Spleen (tissue), 11 donors: ENCODE measurements at regions not wholly inside any gene's neighbourhood (a gene's known extent, or its start where the extent isn't known, plus 50 kb on each side); places are given as distances from the start of the nearest gene placed in this dataset.

Experiments
- DNase-seq: peaks from one replicate; pipeline ENCODE4 v3.0.0-alpha.2; 2020
- H3K27ac ChIP-seq, 8 donors: fragments of 200-600 bp; sonication (generic) in 7 of 8; 1 replicate in 4 of 8; 2 replicates in 4 of 8; pipeline versions ENCODE4 v1.5.0 to v1.8.0; 2016 to 2021; ENCODE audit warnings: inconsistent platforms in 4 of 8, mild to moderate bottlenecking in 4 of 8, moderate library complexity in 1 of 8
- H3K27me3 ChIP-seq, 7 donors: fragments of 200-600 bp; sonication (generic) in 6 of 7; replicated peaks in 1 of 7; 1 replicate in 4 of 7; 2 replicates in 3 of 7; pipeline versions ENCODE4 v1.5.0 to v1.8.0; 2016 to 2021; ENCODE audit warnings: inconsistent platforms in 3 of 7, mild to moderate bottlenecking in 1 of 7
- H3K36me3 ChIP-seq, 6 donors: fragments of 200-600 bp; sonication (generic) in 5 of 6; 1 replicate in 4 of 6; 2 replicates in 2 of 6; pipeline versions ENCODE4 v1.5.0 to v1.8.0; 2016 to 2021; ENCODE audit warnings: inconsistent platforms in 2 of 6
- H3K4me1 ChIP-seq, 6 donors: fragments of 200-600 bp; sonication (generic) in 5 of 6; 1 replicate in 3 of 6; 2 replicates in 3 of 6; pipeline versions ENCODE4 v1.5.0 to v1.8.0; 2016 to 2021; ENCODE audit warnings: inconsistent platforms in 3 of 6
- H3K4me3 ChIP-seq, 8 donors: fragments of 200-600 bp; sonication (generic) in 7 of 8; 1 replicate in 4 of 8; 2 replicates in 4 of 8; pipeline versions ENCODE4 v1.5.0 to v1.8.0; 2016 to 2021; ENCODE audit warnings: inconsistent platforms in 4 of 8, mild to moderate bottlenecking in 4 of 8, moderate library complexity in 2 of 8
- H3K9me3 ChIP-seq, 8 donors: fragments of 200-600 bp; sonication (generic) in 7 of 8; 1 replicate in 4 of 8; 2 replicates in 4 of 8; pipeline versions ENCODE4 v1.5.0 to v1.8.0; 2016 to 2021; ENCODE audit warnings: inconsistent platforms in 4 of 8
- CTCF ChIP-seq, 11 experiments: fragments of 200-600 bp in 7 of 11; fragments of 450-650 bp in 4 of 11; sonication (generic) in 4 of 11; IDR thresholded peaks in 8 of 11; conservative IDR thresholded peaks in 3 of 11; 1 replicate in 7 of 11; 2 replicates in 4 of 11; pipeline versions ENCODE4 v1.4.0 to v1.8.0; 2016 to 2021; ENCODE audit warnings: antibody characterized with exemption in 11 of 11, inconsistent platforms in 4 of 11, mild to moderate bottlenecking in 1 of 11
- POLR2A ChIP-seq, 3 donors: fragments of 450-650 bp; IDR thresholded peaks; one replicate each; pipeline ENCODE4 v1.5.1; 2017; ENCODE audit warnings: antibody characterized with exemption in 3 of 3, mild to moderate bottlenecking in 1 of 3
- POLR2AphosphoS5 ChIP-seq, 3 donors: sonication (generic); formaldehyde crosslinking; IDR thresholded peaks; one replicate each; pipeline ENCODE4 v1.5.1; 2017; ENCODE audit warnings: antibody characterized with exemption in 3 of 3
- WGBS, 5 donors: extraction: QIAGEN DNeasy Blood & Tissue Kit in 3 of 5; methylation state at CpG; one replicate each; pipeline versions ENCODE4 v1.1.5 to v1.1.7; 2013 to 2018; 5-methylcytosine and 5-hydroxymethylcytosine counted together
- intact Hi-C: fragments of 100-400 bp; cut with DNase I; formaldehyde crosslinking; loops from one replicate; pipeline ENCODE4 v1.15.0; 2023; ENCODE audit warnings: low total_unique reads
- donor health status: healthy with polysubstance abuse.
- donor health status: DM: no; HTN: no; CAD: no; lungs with moderate emphysema.
- donor health status: DM: no; HTN: no; CAD: no.
- donor health status: Bipolar disorder and iron deficiency.
- donor health status: healthy.
- donor health status: DM: no; HTN: no; CAD: no.
- donor health status: DM: yes; HTN: yes; CAD: no.

GRCh38 chr18:5721924-5722323, 173.4 kb downstream of the TMEM200C start:
- H3K27ac ChIP-seq = no peak overlapping the region
- no peak for TF ChIP-seq POLR2AphosphoS5 (IDR thresholded peaks at IDR 0.05)
- TF ChIP-seq CTCF (IDR thresholded peaks at IDR 0.05 in 8 of 11, conservative IDR thresholded peaks at IDR 0.05 in 3 of 11) = no peak
- TF ChIP-seq POLR2A (IDR thresholded peaks at IDR 0.05) = no peak
- H3K36me3 ChIP-seq = no peaks in the 10 kb centered on the region
- peaks cover 0 to 8% (median 0%) of the 10 kb centered on the region in 7 donors for H3K27me3 ChIP-seq
- no peak overlapping the region for H3K4me3 ChIP-seq
- WGBS, 5 donors = 73 to 85% (median 74%) methylated on average over 10 of the region's 10 CpGs
- intact Hi-C loops = no loop called here
- H3K4me1 ChIP-seq = no peaks in the 10 kb centered on the region
- no peak for DNase-seq
- H3K9me3 ChIP-seq = no peaks in the 10 kb centered on the region

- DNase-seq = no peak
- intact Hi-C loops = no loop called here
- Histone ChIP-seq H3K4me3 (no peak overlapping the region), H3K27ac (no peak overlapping the region), H3K36me3 (no peaks in the 10 kb centered on the region), H3K4me1 (no peaks in the 10 kb centered on the region), H3K27me3 (peaks cover 0 to 8% (median 0%) of the 10 kb centered on the region in 7 donors), H3K9me3 (no peaks in the 10 kb centered on the region)
- WGBS, 5 donors = 72 to 80% (median 76%) methylated on average over 9 of the region's 9 CpGs
- TF ChIP-seq POLR2AphosphoS5 (IDR thresholded peaks at IDR 0.05) (no peak), CTCF (IDR thresholded peaks at IDR 0.05 in 8 of 11, conservative IDR thresholded peaks at IDR 0.05 in 3 of 11) (no peak), POLR2A (IDR thresholded peaks at IDR 0.05) (no peak)
These were observed 175.2 kb downstream of the TMEM200C start for GRCh38 chr18:5720132-5720531.

GRCh38 chr18:5717256-5717655, 173.5 kb upstream of the EPB41L3 start:
- TF ChIP-seq CTCF (IDR thresholded peaks at IDR 0.05 in 8 of 11, conservative IDR thresholded peaks at IDR 0.05 in 3 of 11) (no peak), POLR2AphosphoS5 (IDR thresholded peaks at IDR 0.05) (no peak), POLR2A (IDR thresholded peaks at IDR 0.05) (no peak)

GRCh38 chr18:5710676-5711075, 166.9 kb upstream of the EPB41L3 start:
- H3K4me1 ChIP-seq = no peaks in the 10 kb centered on the region
- no peak overlapping the region for H3K27ac ChIP-seq
- no peak overlapping the region for H3K4me3 ChIP-seq
- no peak for DNase-seq
- H3K36me3 ChIP-seq = no peaks in the 10 kb centered on the region
- TF ChIP-seq POLR2AphosphoS5 (IDR thresholded peaks at IDR 0.05) = no peak
- TF ChIP-seq CTCF (IDR thresholded peaks at IDR 0.05 in 8 of 11, conservative IDR thresholded peaks at IDR 0.05 in 3 of 11) = no peak
- no peak for TF ChIP-seq POLR2A (IDR thresholded peaks at IDR 0.05)
- intact Hi-C loops = no loop called here
- 86 to 96% (median 89%) methylated on average over 2 of the region's 2 CpGs for WGBS, 5 donors
- no peaks in the 10 kb centered on the region for H3K9me3 ChIP-seq
- H3K27me3 ChIP-seq = peaks cover 0 to 9% (median 0%) of the 10 kb centered on the region in 7 donors

More at GRCh38 chr18:5717256-5717655, 173.5 kb upstream of the EPB41L3 start:
- no peak for DNase-seq
- no peaks in the 10 kb centered on the region for H3K9me3 ChIP-seq
- peaks cover 0 to 8% (median 0%) of the 10 kb centered on the region in 7 donors for H3K27me3 ChIP-seq
- intact Hi-C loops = no loop called here
- no peaks in the 10 kb centered on the region for H3K36me3 ChIP-seq
- H3K4me1 ChIP-seq = no peaks in the 10 kb centered on the region
- H3K27ac ChIP-seq = no peak overlapping the region
- no peak overlapping the region for H3K4me3 ChIP-seq
